H9 (cell line): ENCODE measurements at regions not wholly inside any gene's neighbourhood (a gene's known extent, or its start where the extent isn't known, plus 50 kb on each side); places are given as distances from the start of the nearest gene placed in this dataset.
A peak's percentile ranks its signal among the peaks of the same experiment; 100 is the strongest.

ENCODE experiments used
- DNase-seq: peaks from one replicate; pipeline ENCODE4 v3.0.0-alpha.2; 2017
- H2AFZ ChIP-seq: one replicate; pipeline ENCODE4 v1.6.1; 2013; ENCODE audit warnings: mild to moderate bottlenecking, low read length, control low read depth, moderate library complexity
- H2AK5ac ChIP-seq: 2 replicates; pipeline ENCODE4 v1.6.1; 2013; ENCODE audit warnings: low read length, control low read depth, mixed read lengths; ENCODE audit not compliant: insufficient read length
- H2BK120ac ChIP-seq: one replicate; pipeline ENCODE4 v1.6.1; 2013; ENCODE audit warnings: low read depth, mild to moderate bottlenecking, low read length, control low read depth, inconsistent platforms; ENCODE audit not compliant: poor library complexity, severe bottlenecking
- H2BK12ac ChIP-seq: 2 replicates; pipeline ENCODE4 v1.6.1; 2013; ENCODE audit warnings: low read length, control low read depth, mixed read lengths, low read depth; ENCODE audit not compliant: insufficient read length
- H2BK15ac ChIP-seq: 2 replicates; pipeline ENCODE4 v1.6.1; 2013; ENCODE audit warnings: low read depth, low read length, control low read depth
- H2BK20ac ChIP-seq: one replicate; pipeline ENCODE4 v1.6.1; 2013; ENCODE audit warnings: low read depth, mild to moderate bottlenecking, low read length, control low read depth, inconsistent platforms; ENCODE audit not compliant: poor library complexity, severe bottlenecking
- H2BK5ac ChIP-seq: 2 replicates; pipeline ENCODE4 v1.6.1; 2013; ENCODE audit warnings: low read length, control low read depth, mixed read lengths; ENCODE audit not compliant: insufficient read length
- H3K14ac ChIP-seq: 2 replicates; pipeline ENCODE4 v1.6.1; 2013; ENCODE audit warnings: low read length, control low read depth; ENCODE audit not compliant: insufficient read depth
- H3K18ac ChIP-seq: 2 replicates; pipeline ENCODE4 v1.6.1; 2013; ENCODE audit warnings: low read depth, mild to moderate bottlenecking, mixed read lengths, low read length, control low read depth; ENCODE audit not compliant: insufficient read length
- H3K23ac ChIP-seq: 2 replicates; pipeline ENCODE4 v1.6.1; 2013; ENCODE audit warnings: low read length, control low read depth, mixed read lengths, low read depth; ENCODE audit not compliant: insufficient read length
- H3K23me2 ChIP-seq: 2 replicates; pipeline ENCODE4 v1.6.1; 2013; ENCODE audit warnings: low read depth, mild to moderate bottlenecking, mixed read lengths, low read length, control low read depth; ENCODE audit not compliant: insufficient read length, poor library complexity, severe bottlenecking
- H3K27ac ChIP-seq: 2 replicates; pipeline ENCODE4 v1.5.1; 2013; ENCODE audit warnings: low read length, control low read depth, mixed read lengths, low read depth; ENCODE audit not compliant: insufficient read length
- H3K27me3 ChIP-seq: 2 replicates; pipeline ENCODE4 v1.6.1; 2013; ENCODE audit warnings: low read length, control low read depth, inconsistent platforms; ENCODE audit not compliant: insufficient read depth
- H3K4ac ChIP-seq: 2 replicates; pipeline ENCODE4 v1.6.1; 2013; ENCODE audit warnings: low read depth, mild to moderate bottlenecking, control low read depth, inconsistent platforms, low read length, moderate library complexity
- H3K4me1 ChIP-seq: 2 replicates; pipeline ENCODE4 v1.6.1; 2013; ENCODE audit warnings: low read length, control low read depth, inconsistent platforms; ENCODE audit not compliant: insufficient read depth
- H3K4me2 ChIP-seq: 2 replicates; pipeline ENCODE4 v1.6.1; 2013; ENCODE audit warnings: low read length, control low read depth, mixed read lengths; ENCODE audit not compliant: insufficient read length, insufficient read depth
- H3K56ac ChIP-seq: 2 replicates; pipeline ENCODE4 v1.6.1; 2013; ENCODE audit warnings: low read depth, mild to moderate bottlenecking, mixed read lengths, low read length, control low read depth; ENCODE audit not compliant: insufficient read length
- H3K79me1 ChIP-seq: 2 replicates; pipeline ENCODE4 v1.6.1; 2013; ENCODE audit warnings: low read depth, mild to moderate bottlenecking, moderate library complexity, low read length, control low read depth, inconsistent platforms; ENCODE audit not compliant: insufficient read depth, poor library complexity, severe bottlenecking
- H3K79me2 ChIP-seq: 2 replicates; pipeline ENCODE4 v1.6.1; 2013; ENCODE audit warnings: low read length, control low read depth, inconsistent platforms; ENCODE audit not compliant: insufficient read depth
- H3K9ac ChIP-seq: 2 replicates; pipeline ENCODE4 v1.6.1; 2013; ENCODE audit warnings: low read length, control low read depth, mixed read lengths; ENCODE audit not compliant: insufficient read length; ENCODE audit errors: extremely low read depth
- H3K9me3 ChIP-seq: one replicate; pipeline ENCODE4 v1.6.1; 2013; ENCODE audit warnings: low read depth, low read length, inconsistent platforms; ENCODE audit not compliant: control insufficient read depth
- H3T11ph ChIP-seq: one replicate; pipeline ENCODE4 v1.6.1; 2013; ENCODE audit warnings: mild to moderate bottlenecking, low read length, control low read depth, inconsistent platforms
- H4K20me1 ChIP-seq: one replicate; pipeline ENCODE4 v1.6.1; 2013; ENCODE audit not compliant: control insufficient read depth, insufficient read length, insufficient read depth
- H4K5ac ChIP-seq: 2 replicates; pipeline ENCODE4 v1.6.1; 2013; ENCODE audit warnings: low read depth, mild to moderate bottlenecking, mixed read lengths, low read length, control low read depth; ENCODE audit not compliant: insufficient read length
- H4K8ac ChIP-seq: replicated peaks from 2 replicates; pipeline ENCODE4 v1.6.1; 2013; ENCODE audit warnings: low read length, control low read depth, mixed read lengths, low read depth; ENCODE audit not compliant: insufficient read length
- H4K91ac ChIP-seq: 2 replicates; pipeline ENCODE4 v1.6.1; 2013; ENCODE audit warnings: low read depth, mild to moderate bottlenecking, moderate library complexity, mixed read lengths, low read length, control low read depth; ENCODE audit not compliant: insufficient read length
- H3K27ac Mint-ChIP-seq, 3 experiments: 2 replicates in 2 of 3; 3 replicates in 1 of 3; pipeline ENCODE4 v1.8.0; 2020 to 2021; ENCODE audit warnings: mixed read lengths in 3 of 3, mild to moderate bottlenecking in 1 of 3, moderate library complexity in 1 of 3
- H3K27me3 Mint-ChIP-seq: 2 replicates; pipeline ENCODE4 v1.8.0; 2021; ENCODE audit warnings: low read depth, mild to moderate bottlenecking, moderate library complexity, mixed read lengths
- H3K36me3 Mint-ChIP-seq, 3 experiments: 2 replicates in 2 of 3; 3 replicates in 1 of 3; pipeline ENCODE4 v1.8.0; 2020 to 2021; ENCODE audit warnings: low read depth in 3 of 3, mixed read lengths in 3 of 3; ENCODE audit not compliant: insufficient read depth in 1 of 3
- H3K4me1 Mint-ChIP-seq, 2 experiments: 2 replicates each; pipeline ENCODE4 v1.8.0; 2020; ENCODE audit warnings: mixed read lengths in 2 of 2
- H3K4me3 Mint-ChIP-seq, 2 experiments: 2 replicates in 1 of 2; 3 replicates in 1 of 2; pipeline ENCODE4 v1.8.0; 2020 to 2021; ENCODE audit warnings: mild to moderate bottlenecking in 2 of 2, mixed read lengths in 2 of 2, moderate library complexity in 1 of 2
- H3K9me3 Mint-ChIP-seq, 2 experiments: 2 replicates in 1 of 2; 3 replicates in 1 of 2; pipeline ENCODE4 v1.8.0; 2020; ENCODE audit warnings: mild to moderate bottlenecking in 2 of 2, mixed read lengths in 2 of 2, moderate library complexity in 1 of 2
- CTCF ChIP-seq: fragments of 200-600 bp; sonication (generic); conservative IDR thresholded peaks from 3 replicates; pipeline ENCODE4 v1.8.0; 2021; ENCODE audit warnings: antibody characterized with exemption, mild to moderate bottlenecking
- WGBS: extraction: QIAGEN DNeasy Blood & Tissue Kit; methylation state at CpG from one replicate; pipeline ENCODE4 v1.1.7; 2013; ENCODE audit warnings: missing lambda C conversion rate, low lambda C conversion rate, mixed read lengths; ENCODE audit not compliant: insufficient read length; ENCODE audit errors: extremely low coverage; 5-methylcytosine and 5-hydroxymethylcytosine counted together

DNA sequence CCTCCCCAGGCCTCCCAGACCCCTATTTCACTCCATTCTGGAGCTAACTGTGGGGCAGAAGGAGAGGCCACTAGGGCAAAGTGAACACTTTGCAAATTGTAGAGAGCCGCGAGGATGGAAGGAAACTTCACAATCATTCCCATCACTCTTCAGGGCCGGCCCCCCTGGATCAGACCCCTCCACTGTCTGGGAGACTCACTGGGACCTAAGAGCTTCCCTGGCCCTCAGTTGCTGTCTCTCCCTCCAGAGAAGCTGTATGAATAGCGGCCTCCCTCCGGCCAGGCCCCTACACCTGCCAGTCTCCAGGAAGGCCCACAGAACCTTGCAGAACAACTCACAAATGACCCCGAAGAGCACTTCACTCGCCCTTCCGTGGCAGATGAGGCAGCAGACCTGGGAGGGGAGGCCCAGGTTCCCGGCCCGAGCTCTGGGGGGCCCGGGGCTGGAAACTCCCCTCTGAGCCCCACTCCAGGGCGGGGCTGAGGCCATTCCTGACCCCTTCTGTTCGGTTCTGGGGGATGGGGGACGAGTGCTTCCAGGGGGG is 141.9 kb upstream of the IER5L start:
- Histone ChIP-seq H2BK20ac (no peak overlapping the region), H3K79me1 (no peaks in the 10 kb centered on the region), H3K9ac (no peak overlapping the region), H2BK12ac (no peak overlapping the region), H3K23ac (no peak overlapping the region), H4K20me1 (no peaks in the 10 kb centered on the region), H2BK15ac (no peak overlapping the region), H3K14ac (peak overlapping the region; percentile 46; the same call in 1 of the 2 replicates), H3T11ph (no peak overlapping the region), H3K4me2 (peak overlapping the region; percentile 26), H3K4me1 (no peaks in the 10 kb centered on the region), H4K5ac (no peak overlapping the region), H4K8ac (no peak overlapping the region), H3K4ac (no peak overlapping the region), H3K23me2 (no peaks in the 10 kb centered on the region), H2AK5ac (no peak overlapping the region), H3K18ac (peak overlapping the region; percentile 17), H2AFZ (no peak overlapping the region), H4K91ac (no peak overlapping the region), H3K79me2 (no peaks in the 10 kb centered on the region), H3K9me3 (no peaks in the 10 kb centered on the region), H3K27ac (no peak overlapping the region), H3K27me3 (no peaks in the 10 kb centered on the region), H2BK5ac (no peak overlapping the region), H3K56ac (no peak overlapping the region), H2BK120ac (no peak overlapping the region)
- H3K9me3 Mint-ChIP-seq: no peaks in the 10 kb centered on the region; a peak in 1 of 5 replicates
- peak; percentile 28 for DNase-seq
- H3K4me1 Mint-ChIP-seq: peaks cover 2 to 32% of the 10 kb centered on the region in 2 experiments
- no peak overlapping the region for H3K27ac Mint-ChIP-seq
- 0 out of 2 replicates have a peak, but pooled peaks cover 1% of the 10 kb centered on the region for H3K27me3 Mint-ChIP-seq
- no CpG with 5 or more reads among the region's 14 CpGs for WGBS
- no peak for TF ChIP-seq CTCF
- H3K4me3 Mint-ChIP-seq: 0 out of 5 replicates have a peak overlapping the region, but pooled peaks of 1 of the 2 experiments have one; percentile 62
- H3K36me3 Mint-ChIP-seq: no peaks in the 10 kb centered on the region; a peak in 1 of 7 replicates
